ENCODE measurements at regions not wholly inside any gene's neighbourhood (a gene's known extent, or its start where the extent isn't known, plus 50 kb on each side); places are given as distances from the start of the nearest gene placed in this dataset.
"Not testable (repeated sequence)": the region's sequence is repeated elsewhere in the genome, so short reads cannot be mapped to it uniquely, and the experiment has no call there.

DNA sequence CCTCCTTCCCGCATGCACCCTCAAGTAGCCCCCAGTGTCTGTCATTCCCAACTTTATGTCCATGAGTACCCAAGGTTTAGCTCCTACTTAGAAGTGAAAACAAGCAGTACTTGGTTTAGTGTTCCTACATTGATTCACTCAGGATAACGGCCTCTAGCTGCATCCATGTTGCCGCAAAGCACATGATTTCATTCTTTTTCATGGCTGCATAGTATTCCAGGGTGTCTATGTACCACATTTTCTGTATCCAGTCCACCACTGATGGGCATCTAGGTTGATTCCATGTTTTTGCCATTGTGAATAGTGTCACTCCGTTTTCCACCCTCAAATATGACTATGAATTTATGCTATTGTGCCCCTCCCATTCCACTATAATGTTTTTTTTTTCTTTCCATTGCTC lies 130.5 kb upstream of the MXRA5 start:
- no TSS peak for BruUV-seq (replicated peaks)
- intact Hi-C loops (cut with micrococcal nuclease; ENCODE audit: unreplicated experiment): no loop called here

DNA sequence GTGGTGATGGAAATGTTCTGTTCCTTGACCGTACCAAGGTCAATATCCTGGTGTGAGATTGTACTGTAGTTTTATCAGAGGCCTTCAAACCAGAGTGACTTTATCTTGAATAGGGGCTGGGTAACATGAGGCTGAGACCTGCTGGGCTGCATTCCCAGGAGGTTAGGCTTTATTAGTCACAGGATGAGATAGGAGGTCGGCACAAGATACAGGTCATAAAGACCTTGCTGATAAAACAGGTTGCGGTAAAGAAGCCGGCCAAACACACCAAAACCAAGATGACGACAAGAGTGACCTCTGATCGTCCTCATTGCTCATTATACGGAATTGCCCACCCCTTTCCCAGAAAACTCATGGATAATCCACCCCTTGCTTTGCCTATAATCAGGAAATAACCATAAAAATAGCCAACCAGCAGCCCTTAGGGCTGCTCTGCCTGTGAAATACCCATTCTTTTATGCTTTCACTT lies 123.8 kb upstream of the MXRA5 start:
- H3K9me3 ChIP-seq (ENCODE audit: low read depth, low read length, poor library complexity, severe bottlenecking); H3K4me3 ChIP-seq (ENCODE audit: low read depth, low read length, poor library complexity, severe bottlenecking); H3K27me3 ChIP-seq (replicated peaks; ENCODE audit: insufficient read depth, low read depth, low read length, poor library complexity); POLR2A ChIA-PET (ENCODE audit: low non-redundant PET); intact Hi-C loops (cut with micrococcal nuclease; ENCODE audit: unreplicated experiment); CTCF ChIA-PET; BruUV-seq (replicated peaks); H3K27ac ChIP-seq (ENCODE audit: low read depth, low read length, poor library complexity, severe bottlenecking); H3K4me1 ChIP-seq (ENCODE audit: insufficient read depth, low read length, poor library complexity, severe bottlenecking); DNase-seq (ENCODE audit: low spot score); H3K36me3 ChIP-seq (ENCODE audit: insufficient read depth, low read length, poor library complexity, severe bottlenecking): not testable (repeated sequence)

More for the DNA sequence above, 130.5 kb upstream of the MXRA5 start:
- DNase-seq (ENCODE audit: low spot score): no peak
- Histone ChIP-seq H3K4me3 (ENCODE audit: low read depth, low read length, poor library complexity, severe bottlenecking) (no peak overlapping the region), H3K36me3 (ENCODE audit: insufficient read depth, low read length, poor library complexity, severe bottlenecking) (no peaks in the 10 kb centered on the region), H3K27ac (ENCODE audit: low read depth, low read length, poor library complexity, severe bottlenecking) (no peak overlapping the region), H3K9me3 (ENCODE audit: low read depth, low read length, poor library complexity, severe bottlenecking) (no peaks in the 10 kb centered on the region), H3K4me1 (ENCODE audit: insufficient read depth, low read length, poor library complexity, severe bottlenecking) (no peaks in the 10 kb centered on the region), H3K27me3 (replicated peaks; ENCODE audit: insufficient read depth, low read depth, low read length, poor library complexity) (no peaks in the 10 kb centered on the region)
- TF ChIP-seq, protein P1, sequence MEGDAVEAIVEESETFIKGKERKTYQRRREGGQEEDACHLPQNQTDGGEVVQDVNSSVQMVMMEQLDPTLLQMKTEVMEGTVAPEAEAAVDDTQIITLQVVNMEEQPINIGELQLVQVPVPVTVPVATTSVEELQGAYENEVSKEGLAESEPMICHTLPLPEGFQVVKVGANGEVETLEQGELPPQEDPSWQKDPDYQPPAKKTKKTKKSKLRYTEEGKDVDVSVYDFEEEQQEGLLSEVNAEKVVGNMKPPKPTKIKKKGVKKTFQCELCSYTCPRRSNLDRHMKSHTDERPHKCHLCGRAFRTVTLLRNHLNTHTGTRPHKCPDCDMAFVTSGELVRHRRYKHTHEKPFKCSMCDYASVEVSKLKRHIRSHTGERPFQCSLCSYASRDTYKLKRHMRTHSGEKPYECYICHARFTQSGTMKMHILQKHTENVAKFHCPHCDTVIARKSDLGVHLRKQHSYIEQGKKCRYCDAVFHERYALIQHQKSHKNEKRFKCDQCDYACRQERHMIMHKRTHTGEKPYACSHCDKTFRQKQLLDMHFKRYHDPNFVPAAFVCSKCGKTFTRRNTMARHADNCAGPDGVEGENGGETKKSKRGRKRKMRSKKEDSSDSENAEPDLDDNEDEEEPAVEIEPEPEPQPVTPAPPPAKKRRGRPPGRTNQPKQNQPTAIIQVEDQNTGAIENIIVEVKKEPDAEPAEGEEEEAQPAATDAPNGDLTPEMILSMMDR (conservative IDR thresholded peaks at IDR 0.05; ENCODE audit: low read depth, low read length): no peak
- no peak for TF ChIP-seq EZH2 (IDR thresholded peaks at IDR 0.05; ENCODE audit: borderline replicate concordance, low read depth, low read length, poor library complexity, severe bottlenecking)
- ChIA-PET CTCF (no interaction called here), POLR2A (ENCODE audit: low non-redundant PET) (no interaction called here)

DNA sequence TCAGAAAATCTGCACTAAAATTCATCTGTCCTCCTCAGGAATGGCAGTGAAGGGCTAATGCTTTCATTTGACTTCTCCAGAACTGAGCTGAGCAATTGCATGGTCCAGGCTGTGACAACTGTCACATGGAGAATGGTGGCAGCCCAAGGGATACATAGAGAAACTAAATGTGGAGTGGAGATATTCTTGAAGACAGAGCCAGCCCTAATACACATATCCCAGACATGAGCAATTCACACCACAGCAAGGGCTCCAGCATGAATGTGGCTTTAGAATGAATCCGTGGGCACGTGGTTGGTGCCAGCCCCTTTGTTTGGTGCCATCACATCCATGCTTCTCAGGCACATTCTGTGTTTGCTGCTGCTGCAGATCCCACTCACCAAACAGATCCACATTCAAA lies 121.6 kb upstream of the MXRA5 start:
- CTCF ChIA-PET: no interaction called here
- TF ChIP-seq, protein P1 (conservative IDR thresholded peaks at IDR 0.05; ENCODE audit: low read depth, low read length): no peak
- TF ChIP-seq EZH2 (IDR thresholded peaks at IDR 0.05; ENCODE audit: borderline replicate concordance, low read depth, low read length, poor library complexity, severe bottlenecking): no peak

DNA sequence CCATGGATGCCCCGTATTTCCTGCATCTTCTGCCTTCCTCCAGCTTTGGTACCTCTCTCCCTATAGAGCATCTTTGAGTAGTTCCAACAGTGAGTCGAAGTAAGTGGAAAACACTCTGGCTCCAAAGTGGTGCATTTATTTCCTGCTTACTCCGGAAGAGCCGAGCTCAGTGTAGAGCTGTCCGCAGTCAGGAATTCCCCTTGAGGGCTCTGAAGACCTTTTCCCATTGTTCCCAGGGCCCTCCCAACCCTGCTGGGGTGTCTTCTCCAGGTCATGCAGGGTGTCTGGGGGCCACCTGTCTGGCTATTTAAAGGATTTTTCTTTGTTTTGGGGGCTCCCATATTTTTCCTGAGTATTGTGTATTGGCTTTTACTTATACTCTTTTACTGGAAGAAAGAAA lies 118.6 kb upstream of the MXRA5 start:
- Histone ChIP-seq H3K9me3 (ENCODE audit: low read depth, low read length, poor library complexity, severe bottlenecking) (no peaks in the 10 kb centered on the region), H3K4me3 (ENCODE audit: low read depth, low read length, poor library complexity, severe bottlenecking) (no peak overlapping the region), H3K27ac (ENCODE audit: low read depth, low read length, poor library complexity, severe bottlenecking) (no peak overlapping the region), H3K27me3 (replicated peaks; ENCODE audit: insufficient read depth, low read depth, low read length, poor library complexity) (peaks cover 16% of the 10 kb centered on the region), H3K4me1 (ENCODE audit: insufficient read depth, low read length, poor library complexity, severe bottlenecking) (peaks cover 5% of the 10 kb centered on the region), H3K36me3 (ENCODE audit: insufficient read depth, low read length, poor library complexity, severe bottlenecking) (no peaks in the 10 kb centered on the region)
- DNase-seq (ENCODE audit: low spot score): no peak
- ChIA-PET CTCF (no interaction called here), POLR2A (ENCODE audit: low non-redundant PET) (no interaction called here)
- intact Hi-C loops (cut with micrococcal nuclease; ENCODE audit: unreplicated experiment): no loop called here
- no TSS peak for BruUV-seq (replicated peaks)
- TF ChIP-seq, protein P1 (conservative IDR thresholded peaks at IDR 0.05; ENCODE audit: low read depth, low read length): no peak
- TF ChIP-seq EZH2 (IDR thresholded peaks at IDR 0.05; ENCODE audit: borderline replicate concordance, low read depth, low read length, poor library complexity, severe bottlenecking): no peak

More for the DNA sequence above, 121.6 kb upstream of the MXRA5 start:
- Histone ChIP-seq H3K9me3 (ENCODE audit: low read depth, low read length, poor library complexity, severe bottlenecking) (no peaks in the 10 kb centered on the region), H3K36me3 (ENCODE audit: insufficient read depth, low read length, poor library complexity, severe bottlenecking) (no peaks in the 10 kb centered on the region), H3K27ac (ENCODE audit: low read depth, low read length, poor library complexity, severe bottlenecking) (no peak overlapping the region), H3K4me1 (ENCODE audit: insufficient read depth, low read length, poor library complexity, severe bottlenecking) (no peaks in the 10 kb centered on the region), H3K4me3 (ENCODE audit: low read depth, low read length, poor library complexity, severe bottlenecking) (no peak overlapping the region), H3K27me3 (replicated peaks; ENCODE audit: insufficient read depth, low read depth, low read length, poor library complexity) (no peaks in the 10 kb centered on the region)
- POLR2A ChIA-PET (ENCODE audit: low non-redundant PET): no interaction called here
- DNase-seq (ENCODE audit: low spot score): no peak
- BruUV-seq (replicated peaks): no TSS peak
- intact Hi-C loops (cut with micrococcal nuclease; ENCODE audit: unreplicated experiment): no loop called here

Data from A673 (cell line).